Kidney tubule cell (primary cell): ENCODE measurements at regions not wholly inside any gene's neighbourhood (a gene's known extent, or its start where the extent isn't known, plus 50 kb on each side); places are given as distances from the start of the nearest gene placed in this dataset.

Experiments
- DNase-seq: peaks from one replicate; pipeline ENCODE4 v3.0.0-alpha.2; 2018; ENCODE audit warnings: low spot score

GRCh38 chr16:63365649-63366304 lies 1329.5 kb upstream of the CDH8 start:
- DNase-seq: no peak

- DNase-seq: peak; percentile 11
Observed at GRCh38 chr16:63363738-63364137, 1327.5 kb upstream of the CDH8 start.

- peak; percentile 57 for DNase-seq
Observed at GRCh38 chr16:63361032-63361624, 1324.9 kb upstream of the CDH8 start.

DNA sequence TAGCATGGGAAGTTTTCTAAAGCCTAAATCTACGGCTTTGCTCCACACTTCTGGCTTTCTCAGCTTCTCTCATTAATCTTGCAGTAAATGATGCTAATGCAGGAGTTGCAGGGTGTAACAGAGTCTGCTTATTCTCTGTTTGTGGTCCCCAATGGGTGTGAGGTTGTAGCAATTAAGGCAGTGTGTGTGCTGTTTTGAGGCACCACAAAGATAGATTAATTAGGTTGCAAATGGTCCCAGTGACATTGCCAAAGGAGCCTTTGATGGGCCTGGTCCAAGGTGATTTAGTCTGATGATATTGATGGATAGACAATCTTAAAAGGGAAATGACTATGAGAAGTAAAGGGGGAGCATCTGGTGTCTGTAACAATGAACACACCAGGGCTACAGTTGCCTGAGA lies 1313.7 kb upstream of the CDH8 start:
- no peak for DNase-seq

- no peak for DNase-seq
Observed at GRCh38 chr16:63346000-63346399, 1309.8 kb upstream of the CDH8 start.

DNA sequence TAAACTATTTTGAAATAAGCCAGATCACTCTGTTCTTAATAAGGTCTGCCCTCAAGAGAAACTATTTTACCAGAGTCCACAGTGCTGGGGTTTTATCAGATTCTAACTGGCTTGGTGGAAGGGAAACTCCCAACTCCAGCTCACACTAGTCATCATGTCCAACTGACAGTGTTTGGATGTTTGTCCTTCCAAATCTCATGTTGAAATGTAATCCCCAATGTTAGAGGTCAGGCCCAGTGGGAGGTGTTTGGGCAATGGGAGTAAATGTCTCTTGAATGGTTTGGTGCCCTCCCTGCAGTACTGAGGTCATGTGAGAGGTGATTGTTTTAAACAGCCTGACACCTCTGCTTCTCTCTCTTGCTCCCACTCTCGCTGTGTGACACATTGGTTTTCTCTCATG lies 1301.0 kb upstream of the CDH8 start:
- no peak for DNase-seq

DNA sequence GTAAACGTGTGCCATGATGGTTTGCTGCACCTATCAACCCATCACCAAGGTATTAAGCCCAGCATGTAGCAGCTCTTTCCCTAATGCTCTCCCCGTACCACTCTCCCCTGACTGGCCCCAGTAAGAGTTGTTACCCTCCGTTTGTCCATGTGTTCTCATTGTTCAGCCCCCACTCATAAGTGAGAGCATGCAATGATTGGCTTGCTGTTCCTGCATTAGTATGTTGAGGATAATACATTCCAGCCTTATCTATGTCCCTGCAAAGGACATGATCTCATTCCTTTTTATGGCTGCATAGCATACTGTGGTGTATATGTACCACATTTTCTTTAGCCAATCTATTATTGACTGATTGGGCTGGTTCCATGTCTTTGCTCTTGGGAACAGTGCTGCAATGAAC lies 1294.9 kb upstream of the CDH8 start:
- no peak for DNase-seq

DNA sequence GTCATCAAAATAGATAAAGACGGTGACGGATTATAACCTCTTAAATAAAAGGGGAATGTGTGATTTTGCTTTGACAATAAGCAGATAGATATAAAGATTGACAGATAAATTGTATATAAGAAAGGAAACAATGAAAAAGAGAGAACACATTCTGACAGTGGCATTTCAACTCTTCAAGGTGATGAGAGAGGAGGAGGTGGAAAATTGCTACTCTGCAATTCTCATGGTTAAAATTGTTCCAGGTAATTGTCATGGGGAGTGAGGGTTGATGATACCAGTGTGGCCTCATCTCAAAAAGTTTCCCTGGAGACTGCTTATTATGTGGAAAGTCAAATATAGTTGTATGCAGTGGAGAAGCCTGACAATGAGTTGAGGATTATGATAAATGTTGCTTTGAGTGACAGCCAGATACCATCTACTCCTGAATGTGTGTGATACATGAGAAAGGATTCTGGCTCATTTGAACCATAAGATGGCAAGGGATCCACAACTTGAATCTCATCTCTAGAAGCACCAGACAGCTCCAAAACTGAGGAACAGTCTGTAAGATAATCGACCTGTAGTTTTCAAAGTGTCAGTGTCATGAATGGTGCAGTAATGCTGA lies 1290.6 kb upstream of the CDH8 start:
- DNase-seq: no peak

DNA sequence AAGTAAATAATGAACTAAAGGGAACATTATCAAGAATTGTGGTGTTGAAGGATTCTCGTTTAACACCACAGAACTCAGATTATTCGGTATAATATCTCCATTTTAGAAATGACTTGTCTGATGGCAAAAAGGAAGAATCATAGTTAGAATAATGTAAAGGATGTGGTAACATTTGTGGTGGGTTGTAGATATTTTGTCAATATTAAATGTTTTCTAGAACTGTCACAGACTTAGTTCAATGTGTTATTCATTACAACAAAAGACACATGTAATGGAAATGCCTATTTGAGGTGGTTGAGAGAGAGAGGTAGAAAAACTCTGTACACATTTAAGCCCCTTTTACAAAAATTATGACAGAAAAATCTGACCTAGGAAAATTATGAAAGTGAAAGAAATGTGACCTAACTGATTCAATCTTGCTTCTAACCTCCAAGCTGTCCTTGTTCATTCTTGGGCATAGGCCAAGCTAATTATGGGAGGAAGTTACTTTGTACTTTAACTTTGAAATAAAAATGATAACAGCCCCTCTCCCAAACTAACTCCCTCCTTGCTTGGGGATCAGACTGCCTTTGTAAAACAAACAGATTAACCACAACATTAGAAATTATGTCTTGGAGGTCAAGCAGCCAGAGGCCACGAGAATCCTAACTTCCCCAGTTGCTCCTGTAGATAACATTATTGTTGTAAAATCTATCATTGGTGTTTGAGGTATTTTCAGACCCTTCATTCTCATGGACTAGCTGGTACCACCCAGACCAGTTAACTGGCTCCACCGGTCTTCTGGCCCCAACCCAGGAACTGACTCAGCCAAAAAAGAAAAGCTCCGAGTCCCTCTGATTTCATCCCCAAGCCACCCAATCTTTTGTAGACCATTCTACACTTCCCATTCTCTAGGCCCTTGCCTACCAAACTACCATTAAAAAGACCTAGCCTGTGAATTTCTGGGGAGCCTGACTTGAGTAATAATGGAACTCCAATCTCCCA lies 1287.8 kb upstream of the CDH8 start:
- DNase-seq: no peak

GRCh38 chr16:63323055-63323454 lies 1286.8 kb upstream of the CDH8 start:
- no peak for DNase-seq

GRCh38 chr16:63315229-63315628 lies 1279.0 kb upstream of the CDH8 start:
- DNase-seq: peak; percentile 9

GRCh38 chr16:63312346-63312745 lies 1276.1 kb upstream of the CDH8 start:
- DNase-seq: no peak

DNA sequence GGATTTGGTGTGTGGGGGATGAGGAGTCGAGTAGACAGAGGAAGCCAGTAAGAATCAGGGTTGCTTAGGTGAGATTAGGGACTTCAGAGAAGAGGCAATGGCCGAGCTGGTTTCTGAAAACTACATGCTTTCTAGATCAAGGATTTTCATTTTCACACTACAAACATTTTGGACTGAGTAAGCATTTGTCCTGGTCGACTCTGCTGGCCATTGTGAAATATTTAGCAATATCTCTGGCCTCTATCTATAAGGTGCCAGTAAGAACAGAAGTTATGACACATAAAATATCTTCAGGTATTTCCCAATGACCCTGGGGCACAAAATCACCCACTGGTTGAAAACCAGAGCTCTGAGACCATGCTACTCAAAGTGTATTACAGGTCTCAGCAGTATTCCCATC lies 1275.1 kb upstream of the CDH8 start:
- no peak for DNase-seq

DNA sequence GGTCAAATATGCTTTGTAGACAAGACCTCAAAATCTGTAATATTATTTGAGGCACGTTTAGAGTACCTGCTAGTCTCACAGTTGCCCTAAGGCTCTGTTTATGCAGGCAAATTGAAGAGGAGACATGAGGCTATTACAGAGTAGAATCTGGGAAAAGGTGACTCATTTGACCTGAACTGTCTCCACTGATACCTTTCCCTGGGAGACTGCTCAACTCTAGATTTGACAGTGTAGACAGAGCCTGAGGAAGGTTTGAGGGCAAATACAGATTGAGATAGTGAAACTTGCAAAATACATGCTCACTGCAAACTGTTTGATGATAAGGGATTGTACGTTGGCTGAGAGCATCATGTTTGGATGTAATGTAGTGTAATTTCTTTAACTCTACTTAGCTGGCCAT lies 1266.6 kb upstream of the CDH8 start:
- DNase-seq: no peak

- DNase-seq: no peak
Observed at GRCh38 chr16:63301349-63301748, 1265.1 kb upstream of the CDH8 start.

DNA sequence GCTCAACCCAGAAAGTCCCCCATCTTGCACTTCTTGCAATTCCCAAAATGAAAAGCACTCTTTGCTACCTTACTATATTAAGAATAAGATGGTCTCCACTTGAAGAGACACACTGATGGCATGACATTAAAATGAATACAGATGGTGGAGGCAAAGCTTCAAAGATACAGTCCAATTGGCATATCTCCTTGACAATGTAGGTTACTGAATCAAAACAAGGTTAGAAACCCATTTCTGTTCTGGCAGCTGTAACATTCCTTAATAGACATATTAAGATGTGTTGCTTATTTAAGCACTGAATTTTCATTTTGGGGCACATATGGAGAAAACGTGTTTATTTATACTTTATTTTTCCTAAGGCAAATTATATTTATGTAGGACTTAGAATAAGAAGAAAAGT lies 1262.8 kb upstream of the CDH8 start:
- DNase-seq: no peak

DNA sequence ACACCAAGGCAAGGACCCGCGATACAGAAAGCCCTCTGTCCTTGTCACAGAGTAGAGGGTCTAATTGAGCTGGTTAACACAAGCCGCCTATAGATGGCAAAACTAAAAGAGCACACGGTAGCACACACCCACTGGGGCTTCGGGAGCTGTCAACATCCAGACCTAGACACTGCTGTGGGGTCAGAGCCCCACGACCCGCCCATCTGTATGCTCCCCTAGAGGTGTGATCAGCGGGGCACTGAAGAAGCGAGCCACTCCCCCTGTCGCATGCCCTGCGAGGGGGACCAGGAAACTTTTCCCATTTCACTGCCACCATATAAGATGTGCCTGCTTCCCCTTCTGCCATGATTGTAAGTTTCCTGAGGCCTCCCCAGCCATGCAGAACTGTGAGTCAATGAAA lies 1255.8 kb upstream of the CDH8 start:
- no peak for DNase-seq

DNA sequence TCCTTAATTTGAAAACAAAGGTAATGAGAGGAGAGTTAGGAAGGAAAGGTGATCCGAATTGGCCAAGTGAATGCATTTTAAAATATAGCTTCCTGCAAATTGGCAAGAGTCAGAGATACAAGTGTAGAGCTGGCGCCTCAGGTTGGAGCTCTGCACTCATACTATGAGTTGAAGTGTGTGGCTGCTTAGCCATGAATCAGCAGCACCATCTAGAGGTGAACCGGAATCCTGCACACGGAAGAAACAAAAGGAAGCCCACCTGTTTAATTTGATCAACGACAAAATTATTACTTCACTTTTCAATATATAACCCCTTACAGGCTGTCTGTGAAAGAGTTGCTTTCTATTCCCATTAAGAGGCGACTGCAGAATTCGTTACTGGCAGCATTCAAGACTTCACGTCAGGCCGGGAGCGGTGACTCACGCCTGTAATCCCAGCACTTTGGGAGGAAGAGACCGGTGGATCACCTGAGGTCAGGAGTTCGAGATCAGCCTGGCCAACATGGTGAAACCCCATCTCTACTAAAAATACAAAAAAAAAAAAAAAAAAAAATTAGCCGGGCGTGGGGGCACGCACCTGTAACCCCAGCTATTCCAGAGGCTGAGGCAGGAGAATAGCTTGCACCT lies 1253.7 kb upstream of the CDH8 start:
- peak; percentile 57 for DNase-seq

DNA sequence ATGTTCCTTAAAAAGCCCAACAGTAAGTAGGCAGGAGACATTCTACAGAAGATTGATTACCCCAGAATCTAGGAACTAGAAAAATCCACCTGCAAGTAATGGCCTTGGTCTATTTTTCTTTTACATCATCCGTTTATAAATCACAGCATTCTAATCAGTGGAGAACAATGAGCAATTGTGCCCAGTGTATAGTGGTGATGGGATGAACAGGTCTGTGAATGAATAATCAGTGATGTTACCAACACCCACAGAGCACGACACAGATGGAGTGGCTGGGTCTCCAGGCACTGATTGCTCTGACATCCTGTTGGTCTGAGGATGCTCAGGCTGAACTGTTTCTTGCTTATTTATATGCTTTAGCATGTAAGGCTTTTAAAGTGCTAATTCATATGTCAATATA lies 1251.2 kb upstream of the CDH8 start:
- DNase-seq: peak; percentile 45

DNA sequence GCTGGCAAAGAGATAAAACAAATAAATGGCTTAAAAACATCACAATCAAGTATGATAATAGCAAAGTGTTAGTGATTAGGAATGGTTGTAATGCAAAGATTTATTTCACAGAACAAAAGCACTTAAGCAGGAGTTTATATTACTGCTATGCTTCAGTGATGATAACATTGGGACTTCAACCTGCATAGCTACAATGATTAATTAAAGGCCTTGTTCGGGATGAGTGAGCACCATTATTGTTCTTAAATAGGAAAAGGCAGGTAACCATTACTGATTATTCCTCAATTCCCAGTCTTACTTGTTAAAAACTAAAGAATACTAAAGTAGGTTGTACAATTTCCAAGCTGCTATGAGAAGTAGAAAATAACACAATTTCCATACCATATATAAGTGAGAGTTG lies 1247.5 kb upstream of the CDH8 start:
- DNase-seq: no peak

DNA sequence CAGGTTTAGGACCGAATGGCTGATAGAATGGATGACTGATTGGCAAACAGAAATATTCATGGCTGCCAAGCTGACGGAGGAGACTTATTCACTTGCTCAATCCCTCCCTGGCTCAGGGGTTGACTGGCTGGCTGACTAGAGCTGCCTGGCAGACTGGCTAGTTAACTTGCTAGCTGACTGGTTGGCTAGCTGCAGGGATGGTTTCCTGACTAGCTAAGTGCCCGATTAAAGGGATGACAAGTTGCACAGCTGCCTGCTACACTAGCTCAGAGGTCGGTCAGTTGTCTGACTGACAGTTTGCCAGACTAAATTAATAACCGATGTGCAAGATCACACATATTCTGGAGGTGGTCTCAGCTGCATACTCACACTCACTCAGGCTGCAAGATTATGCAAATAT lies 1208.4 kb upstream of the CDH8 start:
- peak; percentile 18 for DNase-seq

DNA sequence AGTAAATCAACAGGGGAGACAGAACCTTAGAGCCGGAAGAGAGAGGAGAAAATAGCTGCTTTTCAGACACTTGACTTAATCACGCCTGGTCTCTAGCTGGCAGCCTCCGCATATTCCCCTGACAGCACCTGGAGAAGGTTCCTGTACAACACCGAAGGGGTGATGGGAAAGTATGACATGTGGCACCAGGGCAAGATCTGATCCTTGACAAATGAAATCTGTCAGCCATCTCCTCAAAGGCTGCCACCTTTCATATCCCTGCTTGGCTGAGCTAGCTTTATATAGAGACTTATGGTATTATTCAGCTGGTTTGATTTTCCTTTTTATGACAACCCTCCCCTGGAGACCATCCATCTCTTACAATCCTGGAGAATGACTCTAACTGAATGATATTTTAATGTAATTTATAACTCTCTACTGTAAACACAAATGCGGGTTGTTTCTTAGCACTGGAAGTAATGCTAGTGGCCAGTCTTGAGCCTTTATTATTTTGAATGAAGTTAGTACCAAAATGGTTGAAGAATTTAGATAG lies 1205.3 kb upstream of the CDH8 start:
- no peak for DNase-seq
